HuH-7 (cell line): ENCODE measurements at regions not wholly inside any gene's neighbourhood (a gene's known extent, or its start where the extent isn't known, plus 50 kb on each side); places are given as distances from the start of the nearest gene placed in this dataset.

Experiments used
- DNase-seq: peaks from one replicate; pipeline ENCODE4 v3.0.0; 2011; ENCODE audit warnings: low spot score

- DNase-seq, result no peak
Measured at GRCh38 chr2:6744038-6744437, 121.7 kb downstream of the CMPK2 start.

- no peak for DNase-seq
Measured at GRCh38 chr2:6747433-6747832, 118.3 kb downstream of the CMPK2 start.

GRCh38 chr2:6748406-6749067 lies 117.2 kb downstream of the CMPK2 start:
- no peak for DNase-seq

- DNase-seq, result no peak
Measured at GRCh38 chr2:6749962-6750361, 115.7 kb downstream of the CMPK2 start.

- DNase-seq, result no peak
Measured at GRCh38 chr2:6750411-6751158, 115.1 kb downstream of the CMPK2 start.

GRCh38 chr2:6754419-6754818 lies 111.3 kb downstream of the CMPK2 start:
- no peak for DNase-seq

- no peak for DNase-seq
Measured at GRCh38 chr2:6755456-6755855, 110.3 kb downstream of the CMPK2 start.

- DNase-seq, result no peak
Measured at GRCh38 chr2:6757215-6757614, 108.5 kb downstream of the CMPK2 start.

- no peak for DNase-seq
Measured at GRCh38 chr2:6759689-6760088, 106.0 kb downstream of the CMPK2 start.

- DNase-seq, result no peak
Measured at GRCh38 chr2:6760132-6760531, 105.6 kb downstream of the CMPK2 start.

GRCh38 chr2:6764968-6765723 lies 100.6 kb downstream of the CMPK2 start:
- no peak for DNase-seq

- no peak for DNase-seq
Measured at GRCh38 chr2:6769346-6769745, 96.4 kb downstream of the CMPK2 start.

- no peak for DNase-seq
Measured at GRCh38 chr2:6770006-6770405, 95.7 kb downstream of the CMPK2 start.

GRCh38 chr2:6771634-6772611 lies 93.8 kb downstream of the CMPK2 start:
- DNase-seq, result no peak

- DNase-seq, result peak; percentile 64
Measured at GRCh38 chr2:6773007-6773693, 92.6 kb downstream of the CMPK2 start.

GRCh38 chr2:6773694-6774044 lies 92.0 kb downstream of the CMPK2 start:
- DNase-seq, result no peak

- no peak for DNase-seq
Measured at GRCh38 chr2:6776125-6776524, 89.6 kb downstream of the CMPK2 start.

- no peak for DNase-seq
Measured at GRCh38 chr2:6777626-6778025, 88.1 kb downstream of the CMPK2 start.

- no peak for DNase-seq
Measured at GRCh38 chr2:6780765-6781274, 84.9 kb downstream of the CMPK2 start.

GRCh38 chr2:6782517-6783237 lies 83.0 kb downstream of the CMPK2 start:
- DNase-seq, result no peak

- no peak for DNase-seq
Measured at GRCh38 chr2:6783238-6783614, 82.5 kb downstream of the CMPK2 start.
